Neural progenitor cell (in vitro differentiated cells): ENCODE measurements at regions not wholly inside any gene's neighbourhood (a gene's known extent, or its start where the extent isn't known, plus 50 kb on each side); places are given as distances from the start of the nearest gene placed in this dataset.

Experiments
- DNase-seq: peaks from one replicate; pipeline ENCODE4 v3.0.0-alpha.2; 2016; ENCODE audit warnings: low spot score
- H2AFZ ChIP-seq: fragments of 200-600 bp; sonication (generic); replicated peaks from 2 replicates; pipeline ENCODE4 v1.6.1; 2016; ENCODE audit warnings: antibody characterized with exemption
- H3F3A ChIP-seq: fragments of 200-600 bp; sonication (generic); 2 replicates; pipeline ENCODE4 v1.6.1; 2016; ENCODE audit warnings: antibody characterized with exemption, low read depth
- H3K27ac ChIP-seq: fragments of 200-600 bp; sonication (generic); 2 replicates; pipeline ENCODE4 v1.5.1; 2016; ENCODE audit warnings: mild to moderate bottlenecking
- H3K27me3 ChIP-seq: fragments of 200-600 bp; sonication (generic); 2 replicates; pipeline ENCODE4 v1.6.1; 2016; ENCODE audit warnings: mild to moderate bottlenecking, moderate library complexity
- H3K36me3 ChIP-seq: fragments of 200-600 bp; sonication (generic); 2 replicates; pipeline ENCODE4 v1.5.1; 2016
- H3K4me1 ChIP-seq: fragments of 200-600 bp; sonication (generic); 2 replicates; pipeline ENCODE4 v1.6.1; 2016; ENCODE audit warnings: mixed run types
- H3K4me2 ChIP-seq: fragments of 200-600 bp; sonication (generic); 2 replicates; pipeline ENCODE4 v1.6.1; 2016
- H3K4me3 ChIP-seq: fragments of 200-600 bp; sonication (generic); 2 replicates; pipeline ENCODE4 v1.5.1; 2016
- H3K79me2 ChIP-seq: fragments of 200-600 bp; sonication (generic); 2 replicates; pipeline ENCODE4 v1.6.1; 2016; ENCODE audit warnings: low read depth
- H3K9ac ChIP-seq: fragments of 200-600 bp; sonication (generic); 2 replicates; pipeline ENCODE4 v1.6.1; 2016
- H3K9me3 ChIP-seq: fragments of 200-600 bp; sonication (generic); 2 replicates; pipeline ENCODE4 v1.5.1; 2016; ENCODE audit warnings: low read depth
- H4K20me1 ChIP-seq: fragments of 200-600 bp; sonication (generic); 2 replicates; pipeline ENCODE4 v1.6.1; 2016; ENCODE audit warnings: low read depth
- H3K27ac Mint-ChIP-seq: 3 replicates; pipeline ENCODE4 v1.8.0; 2021; ENCODE audit warnings: mixed read lengths
- H3K27me3 Mint-ChIP-seq: 2 replicates; pipeline ENCODE4 v1.8.0; 2022; ENCODE audit warnings: low read depth, mild to moderate bottlenecking, inconsistent platforms, moderate library complexity, mixed read lengths; ENCODE audit not compliant: insufficient read depth
- H3K36me3 Mint-ChIP-seq: 3 replicates; pipeline ENCODE4 v1.8.0; 2021; ENCODE audit warnings: mixed read lengths
- H3K4me1 Mint-ChIP-seq: 3 replicates; pipeline ENCODE4 v1.8.0; 2021; ENCODE audit warnings: mixed read lengths
- H3K4me3 Mint-ChIP-seq: 3 replicates; pipeline ENCODE4 v1.8.0; 2021; ENCODE audit warnings: mild to moderate bottlenecking, moderate library complexity, mixed read lengths
- H3K9me3 Mint-ChIP-seq: 3 replicates; pipeline ENCODE4 v1.8.0; 2020; ENCODE audit warnings: mixed read lengths
- EZH2 ChIP-seq: fragments of 200-600 bp; sonication (generic); IDR thresholded peaks from 2 replicates; pipeline ENCODE4 v1.6.1; 2017; ENCODE audit warnings: antibody characterized with exemption, mild to moderate bottlenecking, moderate library complexity
- EZH2phosphoT487 ChIP-seq: fragments of 200-600 bp; sonication (generic); IDR thresholded peaks from 2 replicates; pipeline ENCODE4 v1.6.1; 2017; ENCODE audit warnings: antibody characterized with exemption
- TF ChIP-seq, protein P1 (sequence below): fragments of 200-600 bp; sonication (generic); IDR thresholded peaks from 2 replicates; pipeline ENCODE4 v1.5.1; 2017; ENCODE audit warnings: antibody characterized with exemption, mild to moderate bottlenecking

DNA sequence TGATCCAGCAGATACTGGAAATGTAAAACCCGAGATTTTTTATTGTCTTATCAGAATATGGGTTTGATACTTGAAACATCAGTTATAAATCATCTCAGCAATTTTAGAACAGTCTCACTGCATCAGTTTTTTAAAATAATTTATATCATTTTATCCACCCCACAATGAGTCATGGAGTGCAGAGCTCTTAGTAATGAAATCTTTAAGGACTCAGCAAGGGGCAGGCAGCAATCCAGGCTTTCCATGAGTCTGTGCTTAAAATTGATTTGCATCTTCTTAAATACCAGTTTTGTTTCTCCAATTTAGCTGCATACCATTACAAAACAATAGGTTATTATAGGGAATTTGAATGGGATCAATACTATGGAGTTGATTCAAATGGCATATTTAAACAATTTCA lies 832.3 kb downstream of the C6orf118 start:
- Histone ChIP-seq H3K79me2 (no peaks in the 10 kb centered on the region), H3K27ac (no peak overlapping the region), H3F3A (peaks cover 5% of the 10 kb centered on the region), H3K4me3 (no peak overlapping the region), H3K4me1 (peaks cover 20% of the 10 kb centered on the region), H3K27me3 (no peaks in the 10 kb centered on the region), H2AFZ (no peak overlapping the region), H3K9ac (no peak overlapping the region), H4K20me1 (no peaks in the 10 kb centered on the region), H3K4me2 (no peak overlapping the region), H3K36me3 (no peaks in the 10 kb centered on the region), H3K9me3 (no peaks in the 10 kb centered on the region)
- Mint-ChIP-seq H3K27me3 (no peaks in the 10 kb centered on the region), H3K4me1 (peaks cover 11% of the 10 kb centered on the region), H3K36me3 (no peaks in the 10 kb centered on the region), H3K4me3 (no peak overlapping the region), H3K9me3 (peaks cover 10% of the 10 kb centered on the region), H3K27ac (no peak overlapping the region)
- no peak for DNase-seq
- TF ChIP-seq EZH2phosphoT487 (no peak), EZH2 (no peak)
- TF ChIP-seq, protein P1, sequence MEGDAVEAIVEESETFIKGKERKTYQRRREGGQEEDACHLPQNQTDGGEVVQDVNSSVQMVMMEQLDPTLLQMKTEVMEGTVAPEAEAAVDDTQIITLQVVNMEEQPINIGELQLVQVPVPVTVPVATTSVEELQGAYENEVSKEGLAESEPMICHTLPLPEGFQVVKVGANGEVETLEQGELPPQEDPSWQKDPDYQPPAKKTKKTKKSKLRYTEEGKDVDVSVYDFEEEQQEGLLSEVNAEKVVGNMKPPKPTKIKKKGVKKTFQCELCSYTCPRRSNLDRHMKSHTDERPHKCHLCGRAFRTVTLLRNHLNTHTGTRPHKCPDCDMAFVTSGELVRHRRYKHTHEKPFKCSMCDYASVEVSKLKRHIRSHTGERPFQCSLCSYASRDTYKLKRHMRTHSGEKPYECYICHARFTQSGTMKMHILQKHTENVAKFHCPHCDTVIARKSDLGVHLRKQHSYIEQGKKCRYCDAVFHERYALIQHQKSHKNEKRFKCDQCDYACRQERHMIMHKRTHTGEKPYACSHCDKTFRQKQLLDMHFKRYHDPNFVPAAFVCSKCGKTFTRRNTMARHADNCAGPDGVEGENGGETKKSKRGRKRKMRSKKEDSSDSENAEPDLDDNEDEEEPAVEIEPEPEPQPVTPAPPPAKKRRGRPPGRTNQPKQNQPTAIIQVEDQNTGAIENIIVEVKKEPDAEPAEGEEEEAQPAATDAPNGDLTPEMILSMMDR, result no peak

DNA sequence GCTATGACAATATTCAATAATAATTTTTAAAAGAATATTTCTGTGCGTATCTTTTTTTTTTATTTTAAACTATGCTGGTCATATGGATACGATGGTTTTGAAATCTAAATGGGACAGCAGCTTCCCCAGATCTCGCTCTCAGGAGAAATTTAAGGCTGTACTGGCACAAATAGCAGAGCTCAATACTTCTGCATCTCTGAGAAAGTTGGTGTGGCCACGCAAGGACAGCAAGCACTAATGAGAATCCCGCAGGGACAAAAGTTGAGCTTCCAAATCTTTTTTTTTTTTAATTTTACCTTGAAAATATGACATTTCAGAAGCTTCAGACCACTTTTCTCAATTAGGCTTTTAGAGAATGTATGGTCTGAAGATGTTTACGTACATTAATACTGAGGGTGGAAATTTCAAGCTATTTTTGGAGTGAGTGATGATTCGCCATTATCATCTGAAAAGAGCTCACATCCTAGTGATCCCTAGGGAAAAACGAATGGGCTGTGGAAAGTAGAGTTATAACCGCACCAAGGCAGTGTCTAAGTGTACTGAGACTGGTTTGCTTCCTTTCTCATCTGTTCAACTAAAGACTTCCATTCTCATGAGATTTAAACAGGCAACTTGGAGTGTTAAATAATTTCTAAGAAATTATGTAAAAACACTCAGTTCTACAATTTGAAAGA lies 840.0 kb downstream of the C6orf118 start:
- Histone ChIP-seq H3K4me2 (no peak overlapping the region), H2AFZ (peak overlapping the region; percentile 39), H3K79me2 (no peaks in the 10 kb centered on the region), H3K27me3 (no peaks in the 10 kb centered on the region), H3K27ac (no peak overlapping the region), H3K36me3 (no peaks in the 10 kb centered on the region), H3K9me3 (no peaks in the 10 kb centered on the region), H3K4me1 (no peaks in the 10 kb centered on the region), H3K4me3 (no peak overlapping the region), H3F3A (no peaks in the 10 kb centered on the region), H4K20me1 (no peaks in the 10 kb centered on the region), H3K9ac (no peak overlapping the region)
- peaks cover 3% of the 10 kb centered on the region for H3K9me3 Mint-ChIP-seq
- no peak overlapping the region for H3K27ac Mint-ChIP-seq
- DNase-seq, result no peak
- no peak overlapping the region for H3K4me3 Mint-ChIP-seq
- no peaks in the 10 kb centered on the region for H3K27me3 Mint-ChIP-seq
- H3K4me1 Mint-ChIP-seq, result no peaks in the 10 kb centered on the region
- no peaks in the 10 kb centered on the region for H3K36me3 Mint-ChIP-seq
- TF ChIP-seq, protein P1, result no peak
- no peak for TF ChIP-seq EZH2
- no peak for TF ChIP-seq EZH2phosphoT487

DNA sequence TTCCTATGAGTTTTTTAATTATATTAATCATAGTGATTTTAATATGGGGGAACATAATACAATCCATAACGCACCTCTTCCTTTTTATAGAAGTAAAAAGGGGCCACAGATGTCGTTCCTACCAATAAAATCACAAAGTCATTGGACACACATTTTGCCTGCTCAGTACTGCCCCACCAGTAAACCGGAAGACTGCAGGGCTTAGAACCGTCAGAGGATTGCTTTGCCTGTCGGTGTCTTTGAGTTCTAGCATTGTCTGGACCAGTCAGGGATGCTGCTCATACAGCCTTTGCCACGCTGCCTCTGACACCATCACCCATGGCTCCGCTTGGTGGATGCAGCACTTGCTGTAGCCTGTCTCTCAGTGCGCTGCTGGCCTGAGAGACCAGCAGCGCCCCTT lies 853.6 kb downstream of the C6orf118 start:
- no peak for TF ChIP-seq EZH2phosphoT487
- TF ChIP-seq, protein P1, result peak; percentile 18
- no peak for TF ChIP-seq EZH2
- no peak overlapping the region for H3K4me3 ChIP-seq
- no peak overlapping the region for H3K4me2 ChIP-seq
- no peak for DNase-seq
- H3K27ac ChIP-seq, result no peak overlapping the region
- H3F3A ChIP-seq, result no peaks in the 10 kb centered on the region
- no peaks in the 10 kb centered on the region for H3K27me3 Mint-ChIP-seq
- H3K4me3 Mint-ChIP-seq, result no peak overlapping the region
- peak overlapping the region; percentile 51 for H2AFZ ChIP-seq
- H3K79me2 ChIP-seq, result no peaks in the 10 kb centered on the region
- no peaks in the 10 kb centered on the region for H3K27me3 ChIP-seq
- H3K9me3 Mint-ChIP-seq, result no peaks in the 10 kb centered on the region
- no peaks in the 10 kb centered on the region for H3K9me3 ChIP-seq
- H3K4me1 ChIP-seq, result no peaks in the 10 kb centered on the region
- H3K36me3 Mint-ChIP-seq, result no peaks in the 10 kb centered on the region
- no peaks in the 10 kb centered on the region for H3K36me3 ChIP-seq
- H3K4me1 Mint-ChIP-seq, result no peaks in the 10 kb centered on the region
- H3K9ac ChIP-seq, result no peak overlapping the region
- no peaks in the 10 kb centered on the region for H4K20me1 ChIP-seq
- no peak overlapping the region for H3K27ac Mint-ChIP-seq
